ENCODE measurements at regions not wholly inside any gene's neighbourhood (a gene's known extent, or its start where the extent isn't known, plus 50 kb on each side); places are given as distances from the start of the nearest gene placed in this dataset.

- no peaks in the 10 kb centered on the region for H3K27me3 ChIP-seq (ENCODE audit: insufficient read depth, low read length, poor library complexity, severe bottlenecking)
- peaks cover 5 to 12% of the 10 kb centered on the region in 2 donors for H3K27me3 Mint-ChIP-seq
- no peak overlapping the region for H3K27ac Mint-ChIP-seq
- no peak for DNase-seq
- no peak overlapping the region for H3K4me3 ChIP-seq (ENCODE audit: low read length)
- H3K4me3 Mint-ChIP-seq = no peak overlapping the region
- H3K9me3 ChIP-seq (ENCODE audit: low read length) = no peaks in the 10 kb centered on the region
- CTCF ChIA-PET = no interaction called here
- H3K27ac ChIP-seq (ENCODE audit: low read depth, low read length) = no peak overlapping the region
- H3K9me3 Mint-ChIP-seq = peaks cover 0 to 2% (median 0%) of the 10 kb centered on the region in 5 donors
- H3K4me1 ChIP-seq (ENCODE audit: insufficient read depth, low read length) = no peaks in the 10 kb centered on the region
- no peaks in the 10 kb centered on the region for H3K36me3 ChIP-seq (ENCODE audit: insufficient read depth, low read length)
- H3K36me3 Mint-ChIP-seq = no peaks in the 10 kb centered on the region
- POLR2A ChIA-PET = no interaction called here
- H3K4me1 Mint-ChIP-seq = no peaks in the 10 kb centered on the region
These were observed 52.2 kb downstream of the POLR1D start for GRCh38 chr13:27673911-27674310.

- POLR2A ChIA-PET = no interaction called here
- H3K9me3 Mint-ChIP-seq = no peaks in the 10 kb centered on the region
- no peaks in the 10 kb centered on the region for H3K36me3 ChIP-seq (ENCODE audit: insufficient read depth, low read length)
- H3K4me1 Mint-ChIP-seq = no peaks in the 10 kb centered on the region
- H3K4me3 ChIP-seq (ENCODE audit: low read length) = no peak overlapping the region
- H3K27me3 Mint-ChIP-seq = peaks cover 7 to 49% of the 10 kb centered on the region in 2 donors
- no peaks in the 10 kb centered on the region for H3K27me3 ChIP-seq (ENCODE audit: insufficient read depth, low read length, poor library complexity, severe bottlenecking)
- no peak overlapping the region for H3K27ac Mint-ChIP-seq
- no peaks in the 10 kb centered on the region for H3K4me1 ChIP-seq (ENCODE audit: insufficient read depth, low read length)
- no peaks in the 10 kb centered on the region for H3K9me3 ChIP-seq (ENCODE audit: low read length)
- CTCF ChIA-PET = no interaction called here
- no peak overlapping the region for H3K4me3 Mint-ChIP-seq
- no peaks in the 10 kb centered on the region for H3K36me3 Mint-ChIP-seq
- no peak for DNase-seq
- no peak overlapping the region for H3K27ac ChIP-seq (ENCODE audit: low read depth, low read length)
These were observed 56.8 kb downstream of the POLR1D start for GRCh38 chr13:27678306-27679040.

GRCh38 chr13:27679396-27679795 is 57.7 kb downstream of the POLR1D start:
- Mint-ChIP-seq H3K27me3 (peaks cover 5 to 49% of the 10 kb centered on the region in 2 donors), H3K4me1 (no peaks in the 10 kb centered on the region), H3K36me3 (no peaks in the 10 kb centered on the region), H3K27ac (no peak overlapping the region), H3K9me3 (peaks cover 0 to 2% (median 0%) of the 10 kb centered on the region in 5 donors), H3K4me3 (no peak overlapping the region)
- Histone ChIP-seq H3K4me1 (ENCODE audit: insufficient read depth, low read length) (no peaks in the 10 kb centered on the region), H3K4me3 (ENCODE audit: low read length) (no peak overlapping the region), H3K27ac (ENCODE audit: low read depth, low read length) (no peak overlapping the region), H3K36me3 (ENCODE audit: insufficient read depth, low read length) (no peaks in the 10 kb centered on the region), H3K27me3 (ENCODE audit: insufficient read depth, low read length, poor library complexity, severe bottlenecking) (no peaks in the 10 kb centered on the region), H3K9me3 (ENCODE audit: low read length) (no peaks in the 10 kb centered on the region)
- CTCF ChIA-PET = no interaction called here
- DNase-seq = no peak
- POLR2A ChIA-PET = no interaction called here

- ChIA-PET POLR2A (no interaction called here), CTCF (no interaction called here)
- Mint-ChIP-seq H3K4me3 (no peak overlapping the region), H3K27ac (no peak overlapping the region), H3K36me3 (no peaks in the 10 kb centered on the region), H3K27me3 (peaks cover 5 to 49% of the 10 kb centered on the region in 2 donors), H3K4me1 (no peaks in the 10 kb centered on the region), H3K9me3 (peaks cover 0 to 2% (median 0%) of the 10 kb centered on the region in 5 donors)
- Histone ChIP-seq H3K36me3 (ENCODE audit: insufficient read depth, low read length) (no peaks in the 10 kb centered on the region), H3K9me3 (ENCODE audit: low read length) (no peaks in the 10 kb centered on the region), H3K4me3 (ENCODE audit: low read length) (no peak overlapping the region), H3K4me1 (ENCODE audit: insufficient read depth, low read length) (no peaks in the 10 kb centered on the region), H3K27ac (ENCODE audit: low read depth, low read length) (no peak overlapping the region), H3K27me3 (ENCODE audit: insufficient read depth, low read length, poor library complexity, severe bottlenecking) (no peaks in the 10 kb centered on the region)
- DNase-seq = no peak
These were observed 58.2 kb downstream of the POLR1D start for GRCh38 chr13:27679896-27680295.

- Mint-ChIP-seq H3K4me3 (no peak overlapping the region), H3K27ac (no peak overlapping the region), H3K4me1 (no peaks in the 10 kb centered on the region), H3K27me3 (peaks cover 5 to 52% of the 10 kb centered on the region in 2 donors), H3K36me3 (no peaks in the 10 kb centered on the region), H3K9me3 (peaks cover 0 to 4% (median 0%) of the 10 kb centered on the region in 5 donors)
- ChIA-PET POLR2A (no interaction called here), CTCF (no interaction called here)
- Histone ChIP-seq H3K27me3 (ENCODE audit: insufficient read depth, low read length, poor library complexity, severe bottlenecking) (no peaks in the 10 kb centered on the region), H3K27ac (ENCODE audit: low read depth, low read length) (no peak overlapping the region), H3K4me3 (ENCODE audit: low read length) (no peak overlapping the region), H3K4me1 (ENCODE audit: insufficient read depth, low read length) (no peaks in the 10 kb centered on the region), H3K36me3 (ENCODE audit: insufficient read depth, low read length) (no peaks in the 10 kb centered on the region), H3K9me3 (ENCODE audit: low read length) (no peaks in the 10 kb centered on the region)
- no peak for DNase-seq
These were observed 58.8 kb downstream of the POLR1D start for GRCh38 chr13:27680465-27680864.

- Mint-ChIP-seq H3K4me3 (no peak overlapping the region), H3K4me1 (no peaks in the 10 kb centered on the region), H3K27ac (no peak overlapping the region), H3K9me3 (peaks cover 23 to 44% (median 33%) of the 10 kb centered on the region in 5 donors), H3K36me3 (peaks cover 0 to 2% (median 0%) of the 10 kb centered on the region in 3 donors), H3K27me3 (peaks cover 11 to 16% of the 10 kb centered on the region in 2 donors)
- ChIA-PET CTCF (no interaction called here), POLR2A (no interaction called here)
- H3K9me3 ChIP-seq (ENCODE audit: low read length) = no peaks in the 10 kb centered on the region
- no peak overlapping the region for H3K27ac ChIP-seq (ENCODE audit: low read depth, low read length)
- H3K27me3 ChIP-seq (ENCODE audit: insufficient read depth, low read length, poor library complexity, severe bottlenecking) = no peaks in the 10 kb centered on the region
- no peak overlapping the region for H3K4me3 ChIP-seq (ENCODE audit: low read length)
- no peaks in the 10 kb centered on the region for H3K36me3 ChIP-seq (ENCODE audit: insufficient read depth, low read length)
- no peaks in the 10 kb centered on the region for H3K4me1 ChIP-seq (ENCODE audit: insufficient read depth, low read length)
- no peak for DNase-seq
These were observed 69.5 kb downstream of the POLR1D start for GRCh38 chr13:27691207-27691606.

- DNase-seq = no peak
- CTCF ChIA-PET = no interaction called here
- no peaks in the 10 kb centered on the region for H3K4me1 ChIP-seq (ENCODE audit: insufficient read depth, low read length)
- Mint-ChIP-seq H3K4me1 (peaks cover 0 to 3% (median 0%) of the 10 kb centered on the region in 3 donors), H3K27ac (no peak overlapping the region), H3K4me3 (no peak overlapping the region), H3K36me3 (peaks cover 0 to 3% (median 0%) of the 10 kb centered on the region in 3 donors), H3K9me3 (peaks cover 8 to 24% (median 15%) of the 10 kb centered on the region in 5 donors), H3K27me3 (peaks cover 17 to 38% of the 10 kb centered on the region in 2 donors)
- H3K9me3 ChIP-seq (ENCODE audit: low read length) = no peaks in the 10 kb centered on the region
- no peak overlapping the region for H3K27ac ChIP-seq (ENCODE audit: low read depth, low read length)
- POLR2A ChIA-PET = no interaction called here
- no peak overlapping the region for H3K4me3 ChIP-seq (ENCODE audit: low read length)
- no peaks in the 10 kb centered on the region for H3K27me3 ChIP-seq (ENCODE audit: insufficient read depth, low read length, poor library complexity, severe bottlenecking)
- no peaks in the 10 kb centered on the region for H3K36me3 ChIP-seq (ENCODE audit: insufficient read depth, low read length)
These were observed 75.0 kb downstream of the POLR1D start for GRCh38 chr13:27696731-27697130.

GRCh38 chr13:27699952-27700351 is 78.3 kb downstream of the POLR1D start:
- H3K27ac Mint-ChIP-seq = no peak overlapping the region
- H3K4me1 ChIP-seq (ENCODE audit: insufficient read depth, low read length) = no peaks in the 10 kb centered on the region
- POLR2A ChIA-PET = no interaction called here
- H3K27me3 Mint-ChIP-seq = peaks cover 21 to 45% of the 10 kb centered on the region in 2 donors
- H3K4me1 Mint-ChIP-seq = peaks cover 4 to 8% (median 8%) of the 10 kb centered on the region in 3 donors
- CTCF ChIA-PET = no interaction called here
- no peaks in the 10 kb centered on the region for H3K36me3 ChIP-seq (ENCODE audit: insufficient read depth, low read length)
- no peaks in the 10 kb centered on the region for H3K27me3 ChIP-seq (ENCODE audit: insufficient read depth, low read length, poor library complexity, severe bottlenecking)
- DNase-seq = no peak
- H3K9me3 ChIP-seq (ENCODE audit: low read length) = no peaks in the 10 kb centered on the region
- H3K4me3 Mint-ChIP-seq = no peak overlapping the region
- H3K27ac ChIP-seq (ENCODE audit: low read depth, low read length) = no peak overlapping the region
- H3K9me3 Mint-ChIP-seq = peaks cover 21 to 33% (median 24%) of the 10 kb centered on the region in 5 donors
- H3K4me3 ChIP-seq (ENCODE audit: low read length) = no peak overlapping the region
- H3K36me3 Mint-ChIP-seq = peaks cover 2 to 27% (median 2%) of the 10 kb centered on the region in 3 donors
